Loucy (cell line): ENCODE measurements at regions not wholly inside any gene's neighbourhood (a gene's known extent, or its start where the extent isn't known, plus 50 kb on each side); places are given as distances from the start of the nearest gene placed in this dataset.

Experiments
- EZH2phosphoT487 ChIP-seq: fragments of 200-600 bp; IDR thresholded peaks from 2 replicates; pipeline ENCODE4 v1.6.1; 2018; ENCODE audit warnings: antibody characterized with exemption, mild to moderate bottlenecking, moderate library complexity, borderline replicate concordance
- TF ChIP-seq, protein P1 (sequence below): fragments of 200-600 bp; sonication (generic); conservative IDR thresholded peaks from 2 replicates; pipeline ENCODE4 v1.5.1; 2014; ENCODE audit warnings: mild to moderate bottlenecking, antibody characterized with exemption, low read length

- TF ChIP-seq, protein P1, sequence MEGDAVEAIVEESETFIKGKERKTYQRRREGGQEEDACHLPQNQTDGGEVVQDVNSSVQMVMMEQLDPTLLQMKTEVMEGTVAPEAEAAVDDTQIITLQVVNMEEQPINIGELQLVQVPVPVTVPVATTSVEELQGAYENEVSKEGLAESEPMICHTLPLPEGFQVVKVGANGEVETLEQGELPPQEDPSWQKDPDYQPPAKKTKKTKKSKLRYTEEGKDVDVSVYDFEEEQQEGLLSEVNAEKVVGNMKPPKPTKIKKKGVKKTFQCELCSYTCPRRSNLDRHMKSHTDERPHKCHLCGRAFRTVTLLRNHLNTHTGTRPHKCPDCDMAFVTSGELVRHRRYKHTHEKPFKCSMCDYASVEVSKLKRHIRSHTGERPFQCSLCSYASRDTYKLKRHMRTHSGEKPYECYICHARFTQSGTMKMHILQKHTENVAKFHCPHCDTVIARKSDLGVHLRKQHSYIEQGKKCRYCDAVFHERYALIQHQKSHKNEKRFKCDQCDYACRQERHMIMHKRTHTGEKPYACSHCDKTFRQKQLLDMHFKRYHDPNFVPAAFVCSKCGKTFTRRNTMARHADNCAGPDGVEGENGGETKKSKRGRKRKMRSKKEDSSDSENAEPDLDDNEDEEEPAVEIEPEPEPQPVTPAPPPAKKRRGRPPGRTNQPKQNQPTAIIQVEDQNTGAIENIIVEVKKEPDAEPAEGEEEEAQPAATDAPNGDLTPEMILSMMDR = no peak
- no peak for TF ChIP-seq EZH2phosphoT487
Observed at GRCh38 chr16:60727851-60728250, 1308.4 kb downstream of the CDH8 start.
